H1 (cell line): ENCODE measurements at regions not wholly inside any gene's neighbourhood (a gene's known extent, or its start where the extent isn't known, plus 50 kb on each side); places are given as distances from the start of the nearest gene placed in this dataset.

Source experiments
- CTCF ChIA-PET: fragments of 300-600 bp; sonication (Branson Sonifier 250); formaldehyde crosslinking; loops from one replicate; lab custom pipeline; 2021; ENCODE audit not compliant: partially characterized antibody; lab: Charles Lee
- POLR2A ChIA-PET: fragments of 300-600 bp; sonication (Branson Sonifier 250); formaldehyde crosslinking; loops from one replicate; lab custom pipeline; 2021; ENCODE audit warnings: inconsistent platforms; ENCODE audit not compliant: partially characterized antibody; lab: Charles Lee
- DNase-seq, 2 experiments: peaks; one replicate each; pipeline versions ENCODE4 v3.0.0 to v3.0.0-alpha.2; 2010 to 2022; ENCODE audit warnings: low spot score in 2 of 2, low read depth in 1 of 2, mixed read lengths in 1 of 2
- FAIRE-seq: peaks from 2 replicates; lab custom pipeline; 2011; peaks lifted over from hg19 to GRCh38; lab: Jason Lieb, UNC
- H2AFZ ChIP-seq: 2 replicates; pipeline ENCODE4 v1.8.1; 2012; ENCODE audit warnings: low read length, inconsistent platforms
- H2AK5ac ChIP-seq: 2 replicates; pipeline ENCODE4 v1.6.1; 2013; ENCODE audit warnings: low read depth, low read length
- H2BK120ac ChIP-seq: replicated peaks from 2 replicates; pipeline ENCODE3; 2013; ENCODE audit warnings: low read depth, low read length, inconsistent platforms
- H2BK12ac ChIP-seq: 2 replicates; pipeline ENCODE4 v1.6.1; 2013; ENCODE audit warnings: low read depth, low read length
- H2BK15ac ChIP-seq: 2 replicates; pipeline ENCODE4 v1.6.1; 2013; ENCODE audit warnings: low read length
- H2BK20ac ChIP-seq: 2 replicates; pipeline ENCODE4 v1.6.1; 2013; ENCODE audit warnings: low read length
- H2BK5ac ChIP-seq: 2 replicates; pipeline ENCODE4 v1.6.1; 2013; ENCODE audit warnings: low read depth, low read length
- H3K14ac ChIP-seq: 2 replicates; pipeline ENCODE4 v1.6.1; 2013; ENCODE audit warnings: inconsistent platforms; ENCODE audit not compliant: insufficient read length
- H3K18ac ChIP-seq: 2 replicates; pipeline ENCODE4 v1.6.1; 2013; ENCODE audit warnings: low read length; ENCODE audit errors: extremely low read depth
- H3K23ac ChIP-seq: 2 replicates; pipeline ENCODE4 v1.6.1; 2013; ENCODE audit warnings: inconsistent platforms; ENCODE audit not compliant: insufficient read length
- H3K23me2 ChIP-seq: 2 replicates; pipeline ENCODE4 v1.6.1; 2013; ENCODE audit warnings: low read depth, low read length
- H3K27ac ChIP-seq: 2 replicates; pipeline ENCODE4 v1.6.1; 2011; ENCODE audit warnings: low read depth, low read length, inconsistent platforms
- H3K27me3 ChIP-seq, 4 experiments: replicated peaks in 1 of 4; 1 replicate in 1 of 4; 2 replicates in 3 of 4; pipeline versions ENCODE4 v1.6.1 to v1.8.1; 2011 to 2013; ENCODE audit warnings: low read length in 3 of 4, mild to moderate bottlenecking in 3 of 4, inconsistent platforms in 2 of 4, mixed read lengths in 2 of 4, moderate library complexity in 1 of 4; ENCODE audit not compliant: control insufficient read depth in 3 of 4, insufficient read depth in 3 of 4; ENCODE audit errors: extremely low read depth in 1 of 4
- H3K36me3 ChIP-seq, 4 experiments: 2 replicates each; pipeline versions ENCODE4 v1.6.1 to v1.8.1; 2011 to 2013; ENCODE audit warnings: mild to moderate bottlenecking in 4 of 4, low read length in 3 of 4, moderate library complexity in 2 of 4, control low read depth in 1 of 4, inconsistent platforms in 1 of 4; ENCODE audit not compliant: insufficient read depth in 4 of 4, control insufficient read depth in 2 of 4
- H3K4ac ChIP-seq: replicated peaks from 2 replicates; pipeline ENCODE3; 2013; ENCODE audit warnings: low read length, low read depth, mixed read lengths, inconsistent platforms; ENCODE audit not compliant: insufficient read length
- H3K4me1 ChIP-seq, 4 experiments: replicated peaks in 1 of 4; 1 replicate in 1 of 4; 2 replicates in 3 of 4; pipeline versions ENCODE4 v1.6.1 to v1.8.1; 2011 to 2013; ENCODE audit warnings: low read length in 3 of 4, inconsistent platforms in 2 of 4, mixed read lengths in 1 of 4; ENCODE audit not compliant: insufficient read depth in 4 of 4, control insufficient read depth in 3 of 4
- H3K4me2 ChIP-seq, 2 experiments: 2 replicates each; pipeline versions ENCODE4 v1.6.1 to v1.8.1; 2011 to 2013; ENCODE audit warnings: low read depth in 2 of 2, low read length in 2 of 2, control low read depth in 1 of 2, inconsistent platforms in 1 of 2, mild to moderate bottlenecking in 1 of 2; ENCODE audit not compliant: insufficient read depth in 1 of 2
- H3K4me3 ChIP-seq, 4 experiments: fragments of 200-600, 300-600 bp in 1 of 4; sonication (generic), shearing (Covaris generic), sonication (Bioruptor Twin) in 1 of 4; 2 replicates each; pipeline versions ENCODE4 v1.5.1 to v1.8.1; 2011 to 2016; ENCODE audit warnings: low read length in 4 of 4, low read depth in 3 of 4, control low read depth in 2 of 4, inconsistent platforms in 2 of 4, mild to moderate bottlenecking in 2 of 4, mixed read lengths in 1 of 4, moderate library complexity in 1 of 4; ENCODE audit not compliant: insufficient read depth in 2 of 4; ENCODE audit errors: extremely low read depth in 1 of 4
- H3K56ac ChIP-seq: replicated peaks from 2 replicates; pipeline ENCODE3; 2013; ENCODE audit warnings: low read depth, mild to moderate bottlenecking, mixed read lengths, low read length, inconsistent platforms; ENCODE audit not compliant: insufficient read length
- H3K79me1 ChIP-seq: 2 replicates; pipeline ENCODE4 v1.6.1; 2013; ENCODE audit warnings: low read depth, low read length, control low read depth
- H3K79me2 ChIP-seq, 2 experiments: 2 replicates each; pipeline versions ENCODE4 v1.6.1 to v1.8.1; 2012 to 2013; ENCODE audit warnings: low read length in 2 of 2, mild to moderate bottlenecking in 2 of 2, inconsistent platforms in 1 of 2; ENCODE audit not compliant: insufficient read depth in 2 of 2, control insufficient read depth in 1 of 2
- H3K9ac ChIP-seq, 4 experiments: replicated peaks in 1 of 4; 1 replicate in 1 of 4; 2 replicates in 3 of 4; pipeline versions ENCODE4 v1.6.1 to v1.8.1; 2011 to 2013; ENCODE audit warnings: low read depth in 3 of 4, low read length in 3 of 4, control low read depth in 2 of 4, mild to moderate bottlenecking in 2 of 4, moderate library complexity in 2 of 4, inconsistent platforms in 1 of 4; ENCODE audit errors: extremely low read depth in 1 of 4
- H3K9me3 ChIP-seq, 2 experiments: 2 replicates each; pipeline versions ENCODE4 v1.6.1 to v1.8.1; 2012 to 2013; ENCODE audit warnings: mild to moderate bottlenecking in 2 of 2, moderate library complexity in 2 of 2, control low read depth in 1 of 2, inconsistent platforms in 1 of 2, low read depth in 1 of 2, low read length in 1 of 2, mixed read lengths in 1 of 2; ENCODE audit not compliant: insufficient read depth in 2 of 2
- H4K20me1 ChIP-seq, 2 experiments: replicated peaks in 1 of 2; 2 replicates each; pipeline versions ENCODE3 to v1.8.1; 2011 to 2013; ENCODE audit warnings: inconsistent platforms in 2 of 2, low read length in 2 of 2, mild to moderate bottlenecking in 1 of 2; ENCODE audit not compliant: insufficient read depth in 2 of 2, control insufficient read depth in 1 of 2
- H4K5ac ChIP-seq: 2 replicates; pipeline ENCODE4 v1.6.1; 2013; ENCODE audit warnings: low read length, low read depth, mixed read lengths, inconsistent platforms; ENCODE audit not compliant: insufficient read length
- H4K8ac ChIP-seq: 2 replicates; pipeline ENCODE4 v1.8.0; 2013; ENCODE audit warnings: mild to moderate bottlenecking, moderate library complexity, low read length, inconsistent platforms; ENCODE audit not compliant: insufficient read depth; ENCODE audit errors: extremely low read depth
- H4K91ac ChIP-seq: replicated peaks from 2 replicates; pipeline ENCODE3; 2013; ENCODE audit warnings: low read length, mixed read lengths, inconsistent platforms; ENCODE audit not compliant: insufficient read length
- CREB1 ChIP-seq: IDR thresholded peaks from 2 replicates; pipeline ENCODE4 v1.6.1; 2012; ENCODE audit warnings: inconsistent platforms
- EP300 ChIP-seq, 2 experiments: IDR thresholded peaks; 1 replicate in 1 of 2; 2 replicates in 1 of 2; pipeline ENCODE4 v1.6.1; 2011 to 2012; ENCODE audit warnings: low read depth in 2 of 2, low read length in 2 of 2, mild to moderate bottlenecking in 2 of 2, borderline replicate concordance in 1 of 2, inconsistent platforms in 1 of 2, moderate library complexity in 1 of 2
- POLR2A ChIP-seq, 2 experiments: IDR thresholded peaks; 1 replicate in 1 of 2; 2 replicates in 1 of 2; pipeline ENCODE4 v1.6.1; 2011; ENCODE audit warnings: low read depth in 2 of 2, low read length in 2 of 2, mild to moderate bottlenecking in 2 of 2; ENCODE audit errors: control extremely low read depth in 1 of 2
- RBBP5 ChIP-seq: IDR thresholded peaks from 2 replicates; pipeline ENCODE4 v1.7.1; 2012; ENCODE audit warnings: low read depth, mild to moderate bottlenecking, inconsistent platforms, low read length, moderate library complexity, borderline replicate concordance
- RNF2 ChIP-seq: fragments of 200-900, 300-1000 bp; sonication (generic); IDR thresholded peaks from 2 replicates; pipeline ENCODE4 v1.7.1; 2016; ENCODE audit warnings: borderline replicate concordance, low read depth, mild to moderate bottlenecking, antibody characterized with exemption, low read length; ENCODE audit not compliant: poor library complexity, severe bottlenecking; ENCODE audit errors: missing control alignments
- RXRA ChIP-seq: IDR thresholded peaks from 2 replicates; pipeline ENCODE4 v1.6.1; 2011; ENCODE audit warnings: low read depth, mild to moderate bottlenecking, low read length, moderate library complexity; ENCODE audit not compliant: insufficient read depth
- SIRT6 ChIP-seq: IDR thresholded peaks from one replicate; pipeline ENCODE4 v1.7.1; 2012; ENCODE audit warnings: low read length, inconsistent platforms
- SRF ChIP-seq: IDR thresholded peaks from 2 replicates; pipeline ENCODE4 v1.6.1; 2011; ENCODE audit warnings: mild to moderate bottlenecking, low read depth, low read length, moderate library complexity
- SUZ12 ChIP-seq: fragments of 200-600 bp; sonication (generic); IDR thresholded peaks from 2 replicates; pipeline ENCODE4 v1.6.1; 2012; ENCODE audit warnings: mild to moderate bottlenecking, inconsistent platforms, low read length, moderate library complexity, mixed read lengths
- TCF12 ChIP-seq: IDR thresholded peaks from 2 replicates; pipeline ENCODE4 v1.6.1; 2011; ENCODE audit warnings: low read depth, mild to moderate bottlenecking, low read length
- WGBS, 2 experiments: shearing (Covaris generic) in 1 of 2; methylation state at CpG; one replicate each; pipeline versions ENCODE4 v1.1.6 to v1.1.7; 2013 to 2015; ENCODE audit warnings: low lambda C conversion rate in 2 of 2, mixed read lengths in 2 of 2, inconsistent platforms in 1 of 2, low coverage in 1 of 2, missing lambda C conversion rate in 1 of 2; ENCODE audit not compliant: insufficient replicate concordance in 2 of 2, insufficient coverage in 1 of 2, insufficient read length in 1 of 2; ENCODE audit errors: extremely low coverage in 1 of 2, missing lambda C conversion rate in 1 of 2; 5-methylcytosine and 5-hydroxymethylcytosine counted together

DNA sequence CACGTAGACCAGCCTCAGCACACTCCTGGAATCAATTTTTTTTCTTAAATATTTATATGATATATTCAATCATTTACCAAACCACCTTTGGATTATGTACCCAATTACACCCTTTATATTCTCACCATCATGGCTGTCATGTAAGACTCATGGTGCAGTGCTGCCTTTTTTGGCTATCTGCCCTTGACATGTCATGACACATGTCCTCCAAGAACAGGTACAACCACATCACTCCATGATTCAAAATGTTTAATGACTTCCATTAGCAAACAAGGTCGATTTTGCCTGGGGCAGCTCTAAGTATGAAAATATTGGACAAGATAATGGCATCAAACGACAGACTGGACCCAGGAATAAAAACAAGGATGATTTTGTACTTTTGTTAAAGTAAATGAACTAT, 861.1 kb upstream of the ADAMTS5 start:
- no peak overlapping the region for H3K4ac ChIP-seq
- H2BK15ac ChIP-seq = no peak overlapping the region
- no peaks in the 10 kb centered on the region for H3K27me3 ChIP-seq
- no peak overlapping the region for H2BK120ac ChIP-seq
- H3K14ac ChIP-seq = no peak overlapping the region
- H3K56ac ChIP-seq = no peak overlapping the region
- no peak overlapping the region for H2BK5ac ChIP-seq
- H3K18ac ChIP-seq = no peak overlapping the region
- POLR2A ChIA-PET = no interaction called here
- 94% methylated on average over 3 of the region's 3 CpGs; no CpG with 5 or more reads in 1 of the 2 experiments for WGBS, 2 experiments
- H3K27ac ChIP-seq = no peak overlapping the region
- no peak overlapping the region for H3K23ac ChIP-seq
- H2BK12ac ChIP-seq = no peak overlapping the region
- DNase-seq (no peak), FAIRE-seq (no peak)
- no peaks in the 10 kb centered on the region for H3K23me2 ChIP-seq
- no peaks in the 10 kb centered on the region for H3K9me3 ChIP-seq
- no peaks in the 10 kb centered on the region for H3K4me1 ChIP-seq
- H2AFZ ChIP-seq = no peak overlapping the region
- H2BK20ac ChIP-seq = no peak overlapping the region
- no peaks in the 10 kb centered on the region for H3K79me2 ChIP-seq
- no peaks in the 10 kb centered on the region for H3K36me3 ChIP-seq
- H2AK5ac ChIP-seq = no peak overlapping the region
- no peak overlapping the region for H4K8ac ChIP-seq
- no peaks in the 10 kb centered on the region for H4K20me1 ChIP-seq
- no peak overlapping the region for H4K5ac ChIP-seq
- no peaks in the 10 kb centered on the region for H3K79me1 ChIP-seq
- H3K4me2 ChIP-seq = no peak overlapping the region
- CTCF ChIA-PET = interaction anchor here (0.6 kb wide), 1 partner anchor 609 kb away, joined by 3 read pairs; no protein-coding TSS in a partner anchor
- H3K4me3 ChIP-seq = no peak overlapping the region
- no peak overlapping the region for H3K9ac ChIP-seq
- TF ChIP-seq SRF = no peak
- TF ChIP-seq RXRA = no peak
- TF ChIP-seq SIRT6 = no peak
- no peak for TF ChIP-seq RNF2
- no peak for TF ChIP-seq POLR2A (IDR thresholded peaks at IDR 0.05; ENCODE audit: control extremely low read depth in 1 of 2, low read depth in 2 of 2, low read length in 2 of 2)
- no peak for TF ChIP-seq EP300 (IDR thresholded peaks at IDR 0.05; ENCODE audit: borderline replicate concordance in 1 of 2, low read depth in 2 of 2, low read length in 2 of 2)
- TF ChIP-seq SUZ12 = no peak
- no peak for TF ChIP-seq TCF12
- TF ChIP-seq RBBP5 = no peak
- TF ChIP-seq CREB1 = no peak
- no peak overlapping the region for H4K91ac ChIP-seq
